A673 (cell line): ENCODE measurements at regions not wholly inside any gene's neighbourhood (a gene's known extent, or its start where the extent isn't known, plus 50 kb on each side); places are given as distances from the start of the nearest gene placed in this dataset.
A peak's percentile ranks its signal among the peaks of the same experiment; 100 is the strongest.

Experiments
- BruUV-seq: library from RNA; stranded (reverse); fragments of 400-500 nt; replicated peaks from 2 replicates; lab custom pipeline; 2021; lab: Mats Ljungman, UMichigan
- CTCF ChIA-PET: fragments of 300-600 bp; sonication (Branson Sonifier 250); formaldehyde crosslinking; loops from one replicate; lab custom pipeline; 2022; ENCODE audit warnings: antibody characterized with exemption; lab: Charles Lee
- POLR2A ChIA-PET: fragments of 300-600 bp; sonication (Branson Sonifier 250); formaldehyde crosslinking; loops from one replicate; lab custom pipeline; 2022; ENCODE audit warnings: antibody characterized with exemption; ENCODE audit not compliant: low non-redundant PET; lab: Charles Lee
- DNase-seq: peaks from one replicate; pipeline ENCODE4 v3.0.0-alpha.2; 2015; ENCODE audit warnings: low spot score
- H3K27ac ChIP-seq: fragments of 200-600 bp; sonication (generic); 2 replicates; pipeline ENCODE4 v1.5.1; 2016; ENCODE audit warnings: mixed run types, low read depth, mild to moderate bottlenecking, mixed read lengths, antibody characterized with exemption, low read length; ENCODE audit not compliant: poor library complexity, severe bottlenecking
- H3K27me3 ChIP-seq: fragments of 200-600 bp; sonication (generic); replicated peaks from 2 replicates; pipeline ENCODE4 v1.6.1; 2017; ENCODE audit warnings: mixed run types, low read depth, mild to moderate bottlenecking, mixed read lengths, antibody characterized with exemption, low read length; ENCODE audit not compliant: insufficient read depth, poor library complexity
- H3K36me3 ChIP-seq: fragments of 200-600 bp; sonication (generic); 2 replicates; pipeline ENCODE4 v1.6.1; 2016; ENCODE audit warnings: mixed run types, mild to moderate bottlenecking, mixed read lengths, antibody characterized with exemption, low read length; ENCODE audit not compliant: insufficient read depth, poor library complexity, severe bottlenecking
- H3K4me1 ChIP-seq: fragments of 200-600 bp; sonication (generic); 2 replicates; pipeline ENCODE4 v1.6.1; 2017; ENCODE audit warnings: mixed run types, mild to moderate bottlenecking, mixed read lengths, antibody characterized with exemption, low read length; ENCODE audit not compliant: insufficient read depth, poor library complexity, severe bottlenecking
- H3K4me3 ChIP-seq: fragments of 200-600 bp; sonication (generic); 2 replicates; pipeline ENCODE4 v1.5.1; 2016; ENCODE audit warnings: low read depth, mixed run types, mild to moderate bottlenecking, mixed read lengths, low read length; ENCODE audit not compliant: poor library complexity, severe bottlenecking
- H3K9me3 ChIP-seq: fragments of 200-600 bp; sonication (generic); 2 replicates; pipeline ENCODE4 v1.6.1; 2016; ENCODE audit warnings: mixed run types, low read depth, mild to moderate bottlenecking, mixed read lengths, antibody characterized with exemption, low read length; ENCODE audit not compliant: poor library complexity, severe bottlenecking
- EZH2 ChIP-seq: fragments of 200-600 bp; sonication (generic); IDR thresholded peaks from 2 replicates; pipeline ENCODE4 v1.6.1; 2017; ENCODE audit warnings: borderline replicate concordance, low read depth, mild to moderate bottlenecking, mixed read lengths, antibody characterized with exemption, low read length; ENCODE audit not compliant: poor library complexity, severe bottlenecking
- intact Hi-C: fragments of 100-400 bp; cut with micrococcal nuclease; formaldehyde crosslinking; loops from one replicate; pipeline ENCODE4 v1.10.0; 2022; ENCODE audit not compliant: unreplicated experiment
- TF ChIP-seq, protein P1 (sequence below): fragments of 300-800, 200-600 bp; sonication (generic); conservative IDR thresholded peaks from 2 replicates; pipeline ENCODE4 v1.5.1; 2017; ENCODE audit warnings: low read depth, mild to moderate bottlenecking, antibody characterized with exemption, low read length, moderate library complexity, mixed read lengths

DNA sequence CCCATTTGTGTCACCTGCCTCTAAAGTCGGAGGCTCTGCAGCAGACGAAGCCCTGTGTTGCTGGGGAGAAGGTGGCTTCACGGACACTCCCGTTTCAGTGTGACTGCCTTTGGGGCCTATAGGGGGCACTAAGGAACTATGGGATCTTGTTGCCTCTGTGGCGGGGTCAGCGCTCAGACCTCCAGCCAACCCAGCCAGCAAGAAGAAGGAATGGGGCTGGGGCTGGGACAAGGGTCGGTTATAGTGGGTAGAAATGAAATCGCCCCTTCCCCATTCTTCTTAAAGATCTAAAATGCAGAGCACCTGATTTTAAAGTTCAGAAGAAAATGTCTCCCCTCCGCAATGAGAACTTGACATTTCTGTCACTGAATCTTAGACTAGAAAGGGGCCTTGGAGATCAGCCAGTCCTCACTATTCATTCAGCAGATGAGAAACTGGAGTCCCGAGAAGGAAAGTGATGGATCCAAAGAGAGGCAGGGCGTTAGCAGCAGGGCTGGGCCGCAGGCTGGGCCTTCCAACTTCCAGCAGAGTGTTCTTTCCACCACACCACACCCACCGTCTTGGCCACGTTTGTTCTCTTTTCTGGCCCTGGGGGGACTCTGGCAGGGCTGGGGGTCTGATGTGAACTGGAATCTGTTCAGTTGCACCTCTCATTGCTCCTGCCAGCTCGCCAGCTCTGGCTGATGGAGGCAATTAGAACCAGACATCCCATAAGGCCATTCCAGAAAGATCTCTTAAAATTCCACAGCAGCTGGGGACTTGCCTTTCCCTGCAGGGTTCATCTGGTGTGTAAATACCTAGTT, 195.4 kb downstream of the OPA1 start:
- H3K27me3 ChIP-seq = no peaks in the 10 kb centered on the region
- ChIA-PET CTCF (interaction anchor here (0.7 kb wide), 1 partner anchor 568 kb away, joined by 3 read pairs; no protein-coding TSS in a partner anchor), POLR2A (no interaction called here)
- no TSS peak for BruUV-seq
- DNase-seq = peak; percentile 76
- H3K9me3 ChIP-seq = no peaks in the 10 kb centered on the region
- intact Hi-C loops = loop anchor here (2.0 kb wide), 1 partner anchor 108 kb away; no protein-coding TSS in a partner anchor
- no peak for TF ChIP-seq EZH2
- TF ChIP-seq, protein P1, sequence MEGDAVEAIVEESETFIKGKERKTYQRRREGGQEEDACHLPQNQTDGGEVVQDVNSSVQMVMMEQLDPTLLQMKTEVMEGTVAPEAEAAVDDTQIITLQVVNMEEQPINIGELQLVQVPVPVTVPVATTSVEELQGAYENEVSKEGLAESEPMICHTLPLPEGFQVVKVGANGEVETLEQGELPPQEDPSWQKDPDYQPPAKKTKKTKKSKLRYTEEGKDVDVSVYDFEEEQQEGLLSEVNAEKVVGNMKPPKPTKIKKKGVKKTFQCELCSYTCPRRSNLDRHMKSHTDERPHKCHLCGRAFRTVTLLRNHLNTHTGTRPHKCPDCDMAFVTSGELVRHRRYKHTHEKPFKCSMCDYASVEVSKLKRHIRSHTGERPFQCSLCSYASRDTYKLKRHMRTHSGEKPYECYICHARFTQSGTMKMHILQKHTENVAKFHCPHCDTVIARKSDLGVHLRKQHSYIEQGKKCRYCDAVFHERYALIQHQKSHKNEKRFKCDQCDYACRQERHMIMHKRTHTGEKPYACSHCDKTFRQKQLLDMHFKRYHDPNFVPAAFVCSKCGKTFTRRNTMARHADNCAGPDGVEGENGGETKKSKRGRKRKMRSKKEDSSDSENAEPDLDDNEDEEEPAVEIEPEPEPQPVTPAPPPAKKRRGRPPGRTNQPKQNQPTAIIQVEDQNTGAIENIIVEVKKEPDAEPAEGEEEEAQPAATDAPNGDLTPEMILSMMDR = peak; percentile 80
- peak overlapping the region; percentile 72 for H3K27ac ChIP-seq
- H3K4me1 ChIP-seq = peaks cover 43% of the 10 kb centered on the region
- no peaks in the 10 kb centered on the region for H3K36me3 ChIP-seq
- H3K4me3 ChIP-seq = no peak overlapping the region

DNA sequence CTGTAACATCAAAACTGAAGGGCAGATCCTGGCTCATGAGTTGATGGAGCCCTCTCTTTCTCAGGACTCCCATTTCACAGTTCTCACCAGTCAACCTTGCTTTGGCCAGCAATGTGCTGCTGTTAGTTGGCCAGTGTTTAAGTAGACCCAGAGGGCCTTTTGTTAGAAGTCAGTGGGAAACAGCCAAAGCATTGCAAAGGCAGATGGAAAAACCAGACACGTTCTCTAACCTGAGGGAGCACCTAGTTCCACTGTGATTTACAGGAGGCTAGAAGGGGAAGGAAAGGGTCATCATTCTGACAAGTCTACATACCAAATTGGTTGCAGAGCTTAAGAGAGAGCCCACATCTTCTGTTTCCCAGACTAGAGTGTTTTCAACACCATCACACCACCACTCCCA, 196.4 kb downstream of the OPA1 start:
- POLR2A ChIA-PET = no interaction called here

DNA sequence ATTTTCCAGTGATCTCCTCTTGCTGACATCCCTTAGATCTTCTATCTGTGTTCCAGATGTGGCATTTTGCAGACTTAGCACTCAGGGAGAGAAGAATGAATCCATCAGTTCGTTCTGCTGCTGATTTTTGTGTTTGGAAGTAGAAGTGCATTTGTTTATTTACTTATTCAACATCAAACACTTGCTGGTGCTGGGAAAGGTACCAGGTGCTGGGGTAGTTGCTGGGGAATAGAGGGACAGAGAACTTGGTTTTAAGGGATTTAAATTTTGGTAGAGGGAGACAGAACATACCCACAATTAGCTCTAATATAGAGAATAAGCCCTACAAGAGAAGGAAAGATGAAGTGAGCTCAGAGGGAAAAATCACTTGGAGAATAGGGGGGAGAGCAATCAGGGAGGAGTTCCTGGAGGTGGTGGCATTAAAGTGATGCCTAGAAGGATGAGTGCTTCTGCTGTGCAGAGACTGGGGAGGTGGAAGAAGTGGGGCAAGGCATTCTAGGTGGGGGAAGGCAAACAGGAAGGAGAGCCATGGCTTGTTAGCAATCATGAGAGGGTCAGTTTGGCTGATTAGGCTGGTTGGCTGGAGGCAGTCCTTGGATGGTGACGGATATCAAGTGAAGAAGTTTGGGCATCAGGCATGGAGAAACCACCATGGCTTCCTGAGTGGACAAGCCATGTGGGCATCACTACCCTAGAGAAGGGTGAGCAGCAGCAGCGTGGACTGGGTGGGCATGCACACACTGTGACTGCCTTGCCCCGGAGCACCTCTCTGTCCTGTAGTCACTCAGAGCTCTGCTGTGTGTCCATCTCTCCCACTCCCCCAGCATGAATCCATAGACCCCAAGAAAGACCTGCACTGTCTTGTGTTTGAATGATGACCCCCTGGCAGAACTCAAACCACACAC, 197.3 kb downstream of the OPA1 start:
- CTCF ChIA-PET = no interaction called here
- intact Hi-C loops = no loop called here
- no peaks in the 10 kb centered on the region for H3K36me3 ChIP-seq
- POLR2A ChIA-PET = no interaction called here
- peaks cover 24% of the 10 kb centered on the region for H3K4me1 ChIP-seq
- H3K9me3 ChIP-seq = no peaks in the 10 kb centered on the region
- H3K4me3 ChIP-seq = no peak overlapping the region
- BruUV-seq = no TSS peak
- TF ChIP-seq, protein P1 = no peak
- no peak for TF ChIP-seq EZH2
- no peak overlapping the region for H3K27ac ChIP-seq
- no peak for DNase-seq
- H3K27me3 ChIP-seq = no peaks in the 10 kb centered on the region

More for the DNA sequence above, 196.4 kb downstream of the OPA1 start:
- Histone ChIP-seq H3K4me1 (peaks cover 32% of the 10 kb centered on the region), H3K9me3 (no peaks in the 10 kb centered on the region), H3K36me3 (no peaks in the 10 kb centered on the region), H3K27me3 (no peaks in the 10 kb centered on the region), H3K4me3 (no peak overlapping the region), H3K27ac (no peak overlapping the region)
- BruUV-seq = no TSS peak
- DNase-seq = no peak
- CTCF ChIA-PET = no interaction called here
- intact Hi-C loops = loop anchor here (2.0 kb wide), 1 partner anchor 107 kb away; no protein-coding TSS in a partner anchor
- TF ChIP-seq, protein P1 = no peak
- TF ChIP-seq EZH2 = no peak
